SK-N-MC (cell line): ENCODE measurements at regions not wholly inside any gene's neighbourhood (a gene's known extent, or its start where the extent isn't known, plus 50 kb on each side); places are given as distances from the start of the nearest gene placed in this dataset.

ENCODE experiments used
- DNase-seq: peaks from one replicate; pipeline ENCODE4 v3.0.0-alpha.2; 2011; ENCODE audit warnings: low read depth, low spot score
- H3K27ac ChIP-seq: fragments of 200-600 bp; sonication (generic); 2 replicates; pipeline ENCODE4 v1.5.1; 2016; ENCODE audit warnings: mixed run types
- H3K36me3 ChIP-seq: fragments of 200-600 bp; sonication (generic); 2 replicates; pipeline ENCODE4 v1.6.1; 2017; ENCODE audit warnings: antibody characterized with exemption, low read length, mixed read lengths; ENCODE audit not compliant: insufficient read depth
- H3K4me3 ChIP-seq: fragments of 200-600 bp; sonication (generic); 2 replicates; pipeline ENCODE4 v1.5.1; 2016
- H3K9ac ChIP-seq: fragments of 200-600 bp; sonication (generic); 2 replicates; pipeline ENCODE4 v1.8.0; 2017; ENCODE audit warnings: mixed run types, mixed read lengths; ENCODE audit not compliant: insufficient read length
- H3K9me3 ChIP-seq: fragments of 200-600 bp; sonication (generic); 2 replicates; pipeline ENCODE4 v1.6.1; 2017; ENCODE audit warnings: low read depth, mild to moderate bottlenecking, antibody characterized with exemption, low read length, moderate library complexity, mixed read lengths
- EZH2 ChIP-seq: fragments of 200-600 bp; sonication (generic); IDR thresholded peaks from one replicate; pipeline ENCODE4 v1.6.1; 2017; ENCODE audit warnings: antibody characterized with exemption
- FOXP2 ChIP-seq: optimal IDR thresholded peaks from 2 replicates; pipeline ENCODE3; 2011; ENCODE audit warnings: mild to moderate bottlenecking, moderate library complexity; ENCODE audit not compliant: insufficient read depth; ENCODE audit errors: extremely low read length, control extremely low read depth
- POLR2AphosphoS5 ChIP-seq: IDR thresholded peaks from 2 replicates; pipeline ENCODE4 v1.6.1; 2012; ENCODE audit warnings: mild to moderate bottlenecking, low read depth, low read length, borderline replicate concordance

GRCh38 chr13:72195044-72195704, 328.2 kb upstream of the DACH1 start:
- Histone ChIP-seq H3K9ac (no peak overlapping the region), H3K36me3 (no peaks in the 10 kb centered on the region), H3K9me3 (no peaks in the 10 kb centered on the region), H3K27ac (no peak overlapping the region), H3K4me3 (no peak overlapping the region)
- no peak for TF ChIP-seq FOXP2
- no peak for TF ChIP-seq EZH2
- TF ChIP-seq POLR2AphosphoS5 = no peak
- no peak for DNase-seq

- Histone ChIP-seq H3K27ac (no peak overlapping the region), H3K9me3 (no peaks in the 10 kb centered on the region), H3K9ac (no peak overlapping the region), H3K4me3 (no peak overlapping the region), H3K36me3 (no peaks in the 10 kb centered on the region)
- no peak for DNase-seq
- TF ChIP-seq FOXP2 (no peak), EZH2 (no peak), POLR2AphosphoS5 (no peak)
Measured at GRCh38 chr13:72194523-72194922, 327.5 kb upstream of the DACH1 start.

GRCh38 chr13:72186730-72187422, 319.9 kb upstream of the DACH1 start:
- no peak for TF ChIP-seq POLR2AphosphoS5
- TF ChIP-seq EZH2 = no peak
- TF ChIP-seq FOXP2 = no peak
- DNase-seq = no peak
- no peak overlapping the region for H3K9ac ChIP-seq
- no peak overlapping the region for H3K27ac ChIP-seq
- no peaks in the 10 kb centered on the region for H3K9me3 ChIP-seq
- no peak overlapping the region for H3K4me3 ChIP-seq
- H3K36me3 ChIP-seq = no peaks in the 10 kb centered on the region

- DNase-seq = no peak
- H3K9me3 ChIP-seq = no peaks in the 10 kb centered on the region
- TF ChIP-seq EZH2 (no peak), FOXP2 (no peak), POLR2AphosphoS5 (no peak)
- no peak overlapping the region for H3K9ac ChIP-seq
- H3K36me3 ChIP-seq = no peaks in the 10 kb centered on the region
- no peak overlapping the region for H3K27ac ChIP-seq
- H3K4me3 ChIP-seq = no peak overlapping the region
Measured at GRCh38 chr13:72185776-72186175, 318.8 kb upstream of the DACH1 start.

GRCh38 chr13:72181661-72182060, 314.7 kb upstream of the DACH1 start:
- no peak overlapping the region for H3K4me3 ChIP-seq
- DNase-seq = no peak
- no peaks in the 10 kb centered on the region for H3K36me3 ChIP-seq
- H3K27ac ChIP-seq = no peak overlapping the region
- no peaks in the 10 kb centered on the region for H3K9me3 ChIP-seq
- no peak for TF ChIP-seq EZH2
- no peak overlapping the region for H3K9ac ChIP-seq

- no peak for DNase-seq
- H3K9me3 ChIP-seq = no peaks in the 10 kb centered on the region
- H3K9ac ChIP-seq = no peak overlapping the region
- TF ChIP-seq EZH2 (no peak), FOXP2 (no peak), POLR2AphosphoS5 (no peak)
- no peaks in the 10 kb centered on the region for H3K36me3 ChIP-seq
- H3K27ac ChIP-seq = no peak overlapping the region
- no peak overlapping the region for H3K4me3 ChIP-seq
Measured at GRCh38 chr13:72180253-72180952, 313.4 kb upstream of the DACH1 start.

GRCh38 chr13:72174549-72174948, 307.5 kb upstream of the DACH1 start:
- TF ChIP-seq EZH2 (no peak), FOXP2 (no peak), POLR2AphosphoS5 (no peak)

GRCh38 chr13:72170571-72170970, 303.6 kb upstream of the DACH1 start:
- no peak overlapping the region for H3K9ac ChIP-seq
- H3K36me3 ChIP-seq = no peaks in the 10 kb centered on the region
- TF ChIP-seq FOXP2 (no peak), POLR2AphosphoS5 (no peak), EZH2 (no peak)
- DNase-seq = no peak
- H3K27ac ChIP-seq = no peak overlapping the region
- H3K4me3 ChIP-seq = no peak overlapping the region
- H3K9me3 ChIP-seq = no peaks in the 10 kb centered on the region

More at GRCh38 chr13:72174549-72174948, 307.5 kb upstream of the DACH1 start:
- Histone ChIP-seq H3K9ac (no peak overlapping the region), H3K27ac (no peak overlapping the region), H3K36me3 (no peaks in the 10 kb centered on the region), H3K9me3 (no peaks in the 10 kb centered on the region), H3K4me3 (no peak overlapping the region)
- DNase-seq = no peak

GRCh38 chr13:72168126-72168855, 301.3 kb upstream of the DACH1 start:
- TF ChIP-seq FOXP2 (no peak), EZH2 (no peak), POLR2AphosphoS5 (no peak)
- H3K9me3 ChIP-seq = no peaks in the 10 kb centered on the region
- no peak overlapping the region for H3K9ac ChIP-seq
- DNase-seq = no peak
- H3K27ac ChIP-seq = no peak overlapping the region
- no peak overlapping the region for H3K4me3 ChIP-seq
- H3K36me3 ChIP-seq = no peaks in the 10 kb centered on the region
